HG03103 (cell line): ENCODE measurements at regions not wholly inside any gene's neighbourhood (a gene's known extent, or its start where the extent isn't known, plus 50 kb on each side); places are given as distances from the start of the nearest gene placed in this dataset.

Source experiments
- ATAC-seq: cut with Tn5 transposase; IDR thresholded peaks from one replicate; pipeline ENCODE4 v1.9.1; 2021; ENCODE audit warnings: low read depth; ENCODE audit not compliant: unreplicated experiment

- no peak for ATAC-seq
Observed at GRCh38 chr3:18008706-18009368, 266.4 kb upstream of the TBC1D5 start.

DNA sequence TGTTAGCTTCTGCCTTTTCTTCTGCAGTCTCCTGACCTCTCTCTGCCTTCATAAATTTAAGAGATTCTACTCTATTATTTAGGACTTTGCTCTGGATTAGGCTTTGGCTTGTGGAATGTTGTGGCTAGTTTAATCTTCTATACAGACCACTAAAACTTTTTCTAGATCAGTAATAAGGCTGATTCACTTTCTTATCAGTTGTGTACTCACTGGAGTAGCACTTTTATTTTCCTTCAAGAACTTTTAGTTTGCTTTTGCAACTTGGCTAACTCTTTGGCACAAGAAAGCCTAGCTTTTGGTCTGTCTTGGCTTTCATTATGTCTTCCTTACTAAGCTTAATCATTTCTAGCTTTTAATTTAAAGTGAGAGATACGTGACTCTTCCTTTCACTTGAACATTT, 265.5 kb upstream of the TBC1D5 start:
- ATAC-seq = no peak

DNA sequence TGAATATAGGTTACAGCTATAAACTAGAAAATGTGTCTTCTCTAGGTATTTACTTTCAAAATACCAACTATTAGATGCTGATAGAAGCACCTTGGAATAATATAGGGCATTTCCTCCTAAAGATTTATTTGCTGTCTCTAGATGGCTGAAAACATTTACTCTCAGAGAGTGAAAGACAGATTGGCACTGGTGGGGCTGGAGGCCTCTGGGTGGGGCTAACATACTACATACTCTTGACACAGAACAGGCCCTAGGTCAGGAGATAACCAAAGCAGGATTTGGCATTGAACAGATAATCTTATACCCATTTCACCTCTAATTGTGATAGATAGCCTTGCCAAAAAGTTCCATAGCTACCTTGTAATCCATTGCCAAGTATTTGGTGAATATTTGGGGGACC, 253.3 kb upstream of the TBC1D5 start:
- ATAC-seq = no peak

GRCh38 chr3:17994167-17994566, 251.7 kb upstream of the TBC1D5 start:
- no peak for ATAC-seq

GRCh38 chr3:17990390-17990789, 248.0 kb upstream of the TBC1D5 start:
- no peak for ATAC-seq

DNA sequence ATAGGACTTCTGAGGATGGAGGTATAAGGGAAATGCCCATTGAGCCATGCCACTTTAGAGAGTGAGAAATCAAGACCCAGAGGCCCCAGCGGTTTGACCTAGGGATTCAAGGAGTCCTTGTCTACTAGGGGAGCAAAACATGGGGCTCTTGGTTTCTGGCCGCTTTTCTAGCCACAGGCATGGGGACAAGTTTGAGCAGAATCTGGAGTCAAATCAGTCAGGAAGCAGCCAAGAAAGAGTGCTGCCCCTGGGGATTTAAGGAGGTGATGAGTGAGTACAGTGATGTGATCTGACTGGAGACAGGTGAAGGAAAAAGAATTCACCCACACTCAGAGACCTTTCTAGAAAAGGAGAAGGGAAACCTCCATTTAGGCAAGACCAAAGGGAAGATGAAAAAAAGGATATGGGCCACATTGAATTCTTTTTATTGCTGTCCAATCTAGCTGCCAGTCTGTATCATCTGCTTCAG, 244.0 kb upstream of the TBC1D5 start:
- ATAC-seq = no peak

GRCh38 chr3:17985658-17986347, 243.4 kb upstream of the TBC1D5 start:
- no peak for ATAC-seq

DNA sequence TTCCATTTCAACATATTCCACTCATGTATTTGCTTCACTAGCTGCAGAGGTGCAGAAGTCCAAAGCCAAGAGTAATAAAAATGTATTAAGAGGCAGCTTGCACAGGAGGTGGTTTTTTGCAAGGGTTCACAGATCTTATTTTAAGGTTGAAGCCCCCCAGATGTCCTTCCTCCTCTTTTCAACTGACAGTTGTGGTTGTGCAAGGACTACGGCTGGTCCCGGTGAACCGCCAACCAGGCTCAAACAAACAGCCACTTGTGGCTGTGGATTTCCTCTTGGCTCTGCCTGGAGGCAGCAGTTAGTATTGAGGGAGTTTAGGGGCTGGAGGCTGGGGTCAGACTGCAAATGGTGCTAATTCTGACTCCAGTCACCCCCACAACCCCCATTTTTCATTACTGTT, 240.7 kb upstream of the TBC1D5 start:
- no peak for ATAC-seq

GRCh38 chr3:17982211-17982880, 239.9 kb upstream of the TBC1D5 start:
- ATAC-seq = no peak

GRCh38 chr3:17980863-17981262, 238.4 kb upstream of the TBC1D5 start:
- no peak for ATAC-seq

DNA sequence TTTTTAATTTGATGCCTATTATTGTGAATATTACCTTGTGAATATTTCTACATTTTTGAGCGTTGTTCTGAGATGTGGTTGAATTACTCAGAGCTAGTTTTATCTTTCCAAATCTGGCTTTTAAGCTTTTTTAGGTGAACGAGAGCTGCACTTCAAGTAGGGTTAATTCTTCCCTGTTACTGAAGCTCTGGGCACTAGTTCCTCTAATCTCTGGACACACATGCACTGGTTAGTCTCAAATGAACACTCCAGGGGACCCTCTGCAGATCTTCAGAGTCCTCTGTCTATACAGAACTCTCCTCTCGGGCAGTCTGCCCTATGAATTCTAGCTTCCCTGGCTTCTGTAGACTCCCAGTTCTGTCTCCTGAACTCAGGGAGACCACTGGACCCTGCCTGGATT, 237.5 kb upstream of the TBC1D5 start:
- no peak for ATAC-seq

GRCh38 chr3:17979252-17979651, 236.8 kb upstream of the TBC1D5 start:
- ATAC-seq = no peak

GRCh38 chr3:17974206-17974841, 231.9 kb upstream of the TBC1D5 start:
- ATAC-seq = no peak

DNA sequence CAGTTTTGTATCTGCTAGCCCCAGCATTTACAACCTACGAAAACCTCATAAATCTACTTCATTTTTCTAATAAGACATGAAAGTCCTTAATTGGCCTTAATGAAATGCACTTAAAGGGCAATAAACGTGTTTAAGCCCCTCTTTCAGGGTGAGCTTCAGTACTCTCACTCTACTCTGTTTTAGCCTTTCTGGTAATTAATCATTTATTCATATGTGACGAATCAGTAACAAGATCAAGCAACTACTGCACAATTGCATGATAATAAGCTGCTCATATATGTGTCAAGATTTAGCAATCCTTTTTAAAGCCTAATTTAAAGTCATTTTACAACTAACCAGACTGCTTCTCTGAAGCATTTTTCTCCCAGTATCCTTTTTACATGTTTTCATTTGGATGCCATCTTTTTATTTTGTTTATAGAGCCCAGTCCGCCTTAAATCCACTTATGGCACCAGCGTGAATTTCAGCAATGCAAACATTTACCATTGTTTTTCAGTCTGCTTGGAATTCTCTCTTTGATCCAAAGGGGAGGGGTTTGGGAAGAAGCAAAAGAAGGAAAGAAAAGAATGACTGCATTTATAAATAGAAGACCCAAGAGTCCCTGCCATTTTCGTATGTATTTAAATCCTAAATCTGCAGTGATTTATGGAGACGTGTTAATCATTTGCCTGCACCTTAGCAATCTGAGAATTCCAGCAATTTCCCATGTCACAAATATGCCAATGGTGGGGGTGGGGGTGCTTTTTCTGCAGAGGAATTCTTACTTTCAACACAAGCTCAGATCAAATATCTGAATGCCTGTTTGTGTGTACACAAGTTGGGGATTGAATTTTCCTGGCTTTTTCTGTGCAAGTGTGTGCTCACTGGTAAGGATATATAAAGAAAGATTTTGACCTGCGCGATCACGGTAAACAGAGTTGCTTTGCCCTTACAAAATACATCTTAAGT, 230.8 kb upstream of the TBC1D5 start:
- no peak for ATAC-seq

- no peak for ATAC-seq
Observed at GRCh38 chr3:17972476-17972875, 230.0 kb upstream of the TBC1D5 start.

DNA sequence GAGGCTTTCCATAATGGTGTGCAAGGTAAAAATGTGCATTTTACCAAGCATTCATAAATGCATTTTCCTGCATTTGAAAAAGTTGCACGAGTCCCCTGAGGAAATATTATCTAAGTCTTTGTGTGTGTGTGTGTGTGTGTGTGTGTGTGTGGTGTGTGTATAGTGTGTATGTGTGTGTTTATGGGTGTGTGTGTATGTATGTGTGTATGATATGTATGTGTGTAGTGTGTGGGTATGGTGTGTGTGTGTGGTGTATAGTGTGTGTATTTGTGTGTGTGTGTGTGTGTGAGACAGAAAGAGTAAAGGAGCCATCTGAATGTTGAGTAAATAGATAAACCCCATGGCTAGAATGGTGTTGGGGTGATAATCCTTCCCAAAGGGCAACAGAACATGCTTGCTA, 229.6 kb upstream of the TBC1D5 start:
- ATAC-seq = no peak

DNA sequence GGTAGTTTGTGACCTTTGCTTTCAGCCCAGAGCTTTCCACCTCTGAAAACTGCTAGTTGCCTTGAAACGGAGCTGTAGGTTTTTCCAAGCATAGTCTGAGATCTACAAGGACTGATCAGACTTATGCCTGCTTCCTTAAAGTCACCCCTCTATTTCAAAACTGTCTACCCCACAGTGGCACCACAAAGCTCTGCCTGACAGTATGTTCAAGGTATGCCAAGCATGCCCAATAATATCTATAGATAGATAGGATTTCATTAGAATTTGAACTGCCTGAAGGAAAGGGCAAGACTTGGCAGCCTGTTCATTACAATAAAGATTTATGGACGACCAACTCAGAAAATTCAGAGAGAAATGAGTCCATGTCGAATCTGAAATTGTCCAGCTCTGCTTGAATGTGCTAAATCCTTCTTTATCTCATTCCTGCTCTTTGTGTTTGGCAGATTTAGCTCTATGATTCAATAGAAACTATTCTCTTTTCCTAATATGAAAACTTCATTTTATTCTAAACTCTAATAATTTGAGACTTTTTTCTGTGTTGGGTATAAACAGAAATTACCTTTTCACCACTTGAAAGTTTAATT, 227.6 kb upstream of the TBC1D5 start:
- ATAC-seq = no peak

DNA sequence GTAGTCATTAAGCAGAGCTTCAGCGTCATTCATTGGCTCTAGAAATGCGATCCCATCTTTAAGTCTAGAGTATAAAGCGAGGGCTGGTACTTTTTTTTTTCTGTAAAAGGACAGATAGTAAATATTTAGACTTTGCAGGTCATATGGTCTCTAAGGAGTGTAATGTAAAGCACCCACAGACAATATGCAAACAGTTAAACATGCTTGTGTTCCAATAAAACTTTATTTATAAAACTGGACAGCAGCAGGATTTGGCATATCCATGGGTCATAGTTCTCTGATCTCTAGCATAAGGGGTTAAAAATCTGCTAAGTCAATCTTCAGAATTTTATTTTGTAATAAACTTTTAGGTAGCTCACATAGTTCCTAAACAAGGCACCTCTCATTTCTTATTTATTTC, 226.8 kb upstream of the TBC1D5 start:
- ATAC-seq = no peak

GRCh38 chr3:17967953-17968607, 225.6 kb upstream of the TBC1D5 start:
- ATAC-seq = no peak
